Tibial nerve (tissue), 3 donors: ENCODE measurements at regions not wholly inside any gene's neighbourhood (a gene's known extent, or its start where the extent isn't known, plus 50 kb on each side); places are given as distances from the start of the nearest gene placed in this dataset.

Experiments
- CTCF ChIP-seq, 5 experiments: fragments of 200-600 bp in 3 of 5; fragments of 450-650 bp in 2 of 5; sonication (generic) in 3 of 5; IDR thresholded peaks; one replicate each; pipeline ENCODE4 v1.5.1; 2016 to 2019; ENCODE audit warnings: antibody characterized with exemption in 5 of 5, mild to moderate bottlenecking in 3 of 5, moderate library complexity in 2 of 5
- POLR2A ChIP-seq, 2 donors: fragments of 450-650 bp; IDR thresholded peaks; one replicate each; pipeline ENCODE4 v1.6.1; 2017; ENCODE audit warnings: antibody characterized with exemption in 2 of 2, mild to moderate bottlenecking in 2 of 2, moderate library complexity in 2 of 2

GRCh38 chr4:135184715-135185114 lies 983.1 kb upstream of the PABPC4L start:
- TF ChIP-seq CTCF (IDR thresholded peaks at IDR 0.05) (no peak), POLR2A (IDR thresholded peaks at IDR 0.05) (no peak)
